ENCODE measurements at regions not wholly inside any gene's neighbourhood (a gene's known extent, or its start where the extent isn't known, plus 50 kb on each side); places are given as distances from the start of the nearest gene placed in this dataset.

GRCh38 chr17:34443619-34444469, 80.8 kb upstream of the CCL1 start:
- DNase-seq (ENCODE audit: low read depth), result no peak
- no peak overlapping the region for H3K4me3 ChIP-seq (ENCODE audit: control insufficient read depth, low read depth, low read length)
- TF ChIP-seq CTCF (IDR thresholded peaks at IDR 0.05; ENCODE audit: control insufficient read depth, insufficient read depth, low read depth, low read length, missing control alignments), result peak; percentile 2

DNA sequence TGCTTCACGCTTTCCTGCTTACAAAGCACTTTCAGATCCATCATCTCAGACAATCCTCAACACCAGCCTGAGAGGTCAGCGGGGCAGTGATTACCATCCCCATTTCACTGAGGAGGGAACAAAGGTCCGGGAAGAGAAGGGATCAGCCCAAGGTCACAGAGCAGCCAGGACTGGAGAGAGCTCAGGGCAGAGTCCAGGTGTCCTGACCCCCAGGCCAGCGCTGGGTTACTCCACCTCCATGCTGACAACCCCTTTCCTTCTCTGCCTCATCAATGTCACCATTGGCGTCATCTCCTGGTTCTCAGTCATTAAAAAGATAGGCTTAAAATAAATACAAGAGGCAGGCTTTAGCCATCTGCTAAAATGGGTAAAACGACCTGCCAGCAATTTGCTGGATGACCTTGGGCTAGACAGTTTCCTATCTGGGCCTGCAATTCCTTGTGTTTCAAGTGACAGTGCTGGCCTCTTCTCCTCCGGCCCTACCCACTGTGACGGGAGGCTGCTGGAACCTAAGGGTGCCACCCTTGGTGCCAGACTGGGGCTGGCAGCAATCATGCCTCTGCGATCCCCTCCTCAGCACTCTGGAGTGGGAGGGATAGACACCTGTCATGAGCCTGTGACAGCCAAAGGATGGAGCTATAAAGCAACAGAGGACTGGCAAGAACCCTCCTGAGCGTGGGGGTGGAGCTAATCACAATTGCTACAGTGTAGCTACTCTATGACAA, 79.5 kb upstream of the CCL1 start:
- no peak overlapping the region for H3K4me3 ChIP-seq (ENCODE audit: control insufficient read depth, low read depth, low read length)
- TF ChIP-seq CTCF (IDR thresholded peaks at IDR 0.05; ENCODE audit: control insufficient read depth, insufficient read depth, low read depth, low read length, missing control alignments), result no peak
- no peak for DNase-seq (ENCODE audit: low read depth)

DNA sequence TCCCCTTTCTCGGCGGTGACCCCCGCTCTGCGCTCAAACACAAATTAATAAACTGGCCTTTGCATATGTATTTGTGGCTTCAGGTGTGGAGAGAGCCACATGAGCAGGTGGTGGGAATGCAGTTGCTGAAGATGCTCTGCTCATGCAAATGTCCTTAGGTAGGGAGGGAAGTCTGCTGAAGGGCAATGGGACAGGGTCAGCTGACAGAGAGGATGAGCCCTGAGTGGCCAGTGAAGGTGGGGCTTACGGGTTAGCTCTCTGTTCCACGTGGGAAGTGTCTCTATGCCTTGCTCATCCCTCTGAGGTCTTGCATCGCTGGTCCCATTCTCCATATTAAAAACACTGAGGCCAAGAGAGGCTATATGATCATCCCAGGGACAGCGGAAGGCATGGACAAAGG, 74.2 kb upstream of the CCL1 start:
- no peak for DNase-seq (ENCODE audit: low read depth)
- TF ChIP-seq CTCF (IDR thresholded peaks at IDR 0.05; ENCODE audit: control insufficient read depth, insufficient read depth, low read depth, low read length, missing control alignments), result no peak
- no peak overlapping the region for H3K4me3 ChIP-seq (ENCODE audit: control insufficient read depth, low read depth, low read length)

DNA sequence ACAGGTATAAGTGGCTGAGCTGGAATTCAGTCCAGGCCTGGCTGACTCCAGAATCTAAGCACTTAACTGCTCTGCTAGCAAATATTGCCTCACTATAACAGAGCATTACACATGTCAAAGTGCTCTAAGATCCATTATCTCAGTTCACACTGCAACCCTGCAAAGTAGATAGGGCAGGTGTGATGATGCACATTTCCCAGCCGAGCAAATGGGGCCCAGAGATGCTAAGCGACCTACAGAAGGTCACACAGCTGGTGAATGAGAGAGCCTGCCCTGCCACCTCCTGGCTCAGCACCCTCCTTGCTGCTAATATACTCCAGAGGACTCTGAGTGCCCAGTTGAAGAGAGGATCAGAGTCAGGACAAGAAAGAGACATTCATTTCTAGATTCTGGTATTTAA, 73.6 kb upstream of the CCL1 start:
- H3K4me3 ChIP-seq (ENCODE audit: control insufficient read depth, low read depth, low read length), result no peak overlapping the region
- no peak for DNase-seq (ENCODE audit: low read depth)
- no peak for TF ChIP-seq CTCF (IDR thresholded peaks at IDR 0.05; ENCODE audit: control insufficient read depth, insufficient read depth, low read depth, low read length, missing control alignments)

GRCh38 chr17:34435182-34435928, 72.3 kb upstream of the CCL1 start:
- DNase-seq (ENCODE audit: low read depth), result no peak
- no peak for TF ChIP-seq CTCF (IDR thresholded peaks at IDR 0.05; ENCODE audit: control insufficient read depth, insufficient read depth, low read depth, low read length, missing control alignments)

DNA sequence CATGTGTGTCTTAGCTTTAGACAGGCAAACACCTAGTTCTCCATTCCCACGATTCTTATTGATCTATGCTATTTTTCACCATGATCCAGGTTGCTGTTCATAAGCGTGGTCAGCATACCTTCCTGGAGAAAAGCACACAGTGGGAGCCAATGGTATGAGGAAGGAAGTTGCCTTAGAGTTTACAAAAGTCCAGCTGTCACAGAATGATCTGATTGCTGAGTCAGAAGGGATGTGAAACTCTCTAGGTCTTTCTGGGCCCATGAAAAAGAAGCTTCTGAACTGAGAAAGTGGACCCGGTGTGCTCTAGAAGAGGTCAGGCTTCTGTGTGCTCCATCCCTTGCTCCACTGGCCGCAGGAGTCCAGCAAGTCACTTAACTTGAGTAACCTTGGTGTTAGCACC, 71.0 kb upstream of the CCL1 start:
- TF ChIP-seq CTCF (IDR thresholded peaks at IDR 0.05; ENCODE audit: control insufficient read depth, insufficient read depth, low read depth, low read length, missing control alignments), result no peak
- H3K4me3 ChIP-seq (ENCODE audit: control insufficient read depth, low read depth, low read length), result no peak overlapping the region
- DNase-seq (ENCODE audit: low read depth), result no peak

More at GRCh38 chr17:34435182-34435928, 72.3 kb upstream of the CCL1 start:
- H3K4me3 ChIP-seq (ENCODE audit: control insufficient read depth, low read depth, low read length), result no peak overlapping the region

All from AG09309 (cell line).